ENCODE measurements at regions not wholly inside any gene's neighbourhood (a gene's known extent, or its start where the extent isn't known, plus 50 kb on each side); places are given as distances from the start of the nearest gene placed in this dataset.

GRCh38 chr3:13934315-13934714, 54.4 kb upstream of the WNT7A start:
- Histone ChIP-seq H3K27me3 (ENCODE audit: insufficient read depth, insufficient read length) (peaks cover 36% of the 10 kb centered on the region), H3K9me3 (ENCODE audit: insufficient read depth, low read length) (peaks cover 18% of the 10 kb centered on the region; the same call in 1 of the 2 replicates), H3K4me3 (ENCODE audit: insufficient read length, low read depth) (no peak overlapping the region), H3K4me1 (ENCODE audit: insufficient read depth, insufficient read length) (no peaks in the 10 kb centered on the region), H3K36me3 (ENCODE audit: insufficient read depth, insufficient read length, low read length) (no peaks in the 10 kb centered on the region), H3K9ac (ENCODE audit: insufficient read length, low read depth) (no peak overlapping the region)
- DNase-seq (ENCODE audit: low read depth, low spot score), result no peak
- no peak for TF ChIP-seq YY1 (IDR thresholded peaks at IDR 0.05; ENCODE audit: insufficient read depth, insufficient read length)
- TF ChIP-seq SUZ12 (IDR thresholded peaks at IDR 0.05; ENCODE audit: extremely low read depth, insufficient read depth, insufficient read length), result no peak
- no peak for TF ChIP-seq ZNF274 (IDR thresholded peaks at IDR 0.05; ENCODE audit: low read depth, low read length)

- Histone ChIP-seq H3K4me3 (ENCODE audit: insufficient read length, low read depth) (peak overlapping the region; percentile 33), H3K4me1 (ENCODE audit: insufficient read depth, insufficient read length) (no peaks in the 10 kb centered on the region), H3K9me3 (ENCODE audit: insufficient read depth, low read length) (peaks cover 18% of the 10 kb centered on the region; the same call in 1 of the 2 replicates), H3K9ac (ENCODE audit: insufficient read length, low read depth) (peak overlapping the region; percentile 38), H3K27me3 (ENCODE audit: insufficient read depth, insufficient read length) (peaks cover 36% of the 10 kb centered on the region), H3K36me3 (ENCODE audit: insufficient read depth, insufficient read length, low read length) (no peaks in the 10 kb centered on the region)
- no peak for DNase-seq (ENCODE audit: low read depth, low spot score)
- no peak for TF ChIP-seq YY1 (IDR thresholded peaks at IDR 0.05; ENCODE audit: insufficient read depth, insufficient read length)
- no peak for TF ChIP-seq SUZ12 (IDR thresholded peaks at IDR 0.05; ENCODE audit: extremely low read depth, insufficient read depth, insufficient read length)
- no peak for TF ChIP-seq ZNF274 (IDR thresholded peaks at IDR 0.05; ENCODE audit: low read depth, low read length)
Measured at GRCh38 chr3:13932578-13933295, 52.9 kb upstream of the WNT7A start.

GRCh38 chr3:13931172-13931571, 51.3 kb upstream of the WNT7A start:
- peaks cover 36% of the 10 kb centered on the region for H3K27me3 ChIP-seq (ENCODE audit: insufficient read depth, insufficient read length)
- DNase-seq (ENCODE audit: low read depth, low spot score), result no peak
- H3K4me1 ChIP-seq (ENCODE audit: insufficient read depth, insufficient read length), result no peaks in the 10 kb centered on the region
- no peak for TF ChIP-seq SUZ12 (IDR thresholded peaks at IDR 0.05; ENCODE audit: extremely low read depth, insufficient read depth, insufficient read length)
- no peak for TF ChIP-seq YY1 (IDR thresholded peaks at IDR 0.05; ENCODE audit: insufficient read depth, insufficient read length)
- no peak for TF ChIP-seq ZNF274 (IDR thresholded peaks at IDR 0.05; ENCODE audit: low read depth, low read length)
- H3K4me3 ChIP-seq (ENCODE audit: insufficient read length, low read depth), result no peak overlapping the region
- no peaks in the 10 kb centered on the region for H3K36me3 ChIP-seq (ENCODE audit: insufficient read depth, insufficient read length, low read length)
- H3K9ac ChIP-seq (ENCODE audit: insufficient read length, low read depth), result no peak overlapping the region
- peaks cover 18% of the 10 kb centered on the region; the same call in 1 of the 2 replicates for H3K9me3 ChIP-seq (ENCODE audit: insufficient read depth, low read length)
